GM23248 (cell line): ENCODE measurements at regions not wholly inside any gene's neighbourhood (a gene's known extent, or its start where the extent isn't known, plus 50 kb on each side); places are given as distances from the start of the nearest gene placed in this dataset.
A peak's percentile ranks its signal among the peaks of the same experiment; 100 is the strongest.

Experiments used
- DNase-seq: peaks from one replicate; pipeline ENCODE4 v3.0.0-alpha.2; 2015
- H2AFZ ChIP-seq: fragments of 200-600 bp; sonication (generic); 2 replicates; pipeline ENCODE4 v1.6.1; 2016; ENCODE audit warnings: antibody characterized with exemption
- H3F3A ChIP-seq: fragments of 200-600 bp; sonication (generic); 2 replicates; pipeline ENCODE4 v1.6.1; 2016; ENCODE audit warnings: mild to moderate bottlenecking, antibody characterized with exemption, mixed run types; ENCODE audit not compliant: insufficient read depth
- H3K27ac ChIP-seq: fragments of 200-600 bp; sonication (generic); 2 replicates; pipeline ENCODE4 v1.5.1; 2016; ENCODE audit warnings: mild to moderate bottlenecking
- H3K27me3 ChIP-seq: fragments of 200-600 bp; sonication (generic); replicated peaks from 2 replicates; pipeline ENCODE4 v1.6.1; 2016; ENCODE audit warnings: mild to moderate bottlenecking; ENCODE audit not compliant: insufficient read depth
- H3K36me3 ChIP-seq: fragments of 200-600 bp; sonication (generic); 2 replicates; pipeline ENCODE4 v1.6.1; 2016; ENCODE audit warnings: low read depth, mild to moderate bottlenecking
- H3K4me1 ChIP-seq: fragments of 200-600 bp; sonication (generic); 2 replicates; pipeline ENCODE4 v1.6.1; 2016; ENCODE audit warnings: mild to moderate bottlenecking; ENCODE audit not compliant: insufficient read depth
- H3K4me2 ChIP-seq: fragments of 200-600 bp; sonication (generic); one replicate; pipeline ENCODE4 v1.6.1; 2016; ENCODE audit warnings: mild to moderate bottlenecking; ENCODE audit not compliant: unreplicated experiment
- H3K4me3 ChIP-seq: fragments of 200-600 bp; sonication (generic); 2 replicates; pipeline ENCODE4 v1.5.1; 2016; ENCODE audit warnings: mild to moderate bottlenecking
- H3K79me2 ChIP-seq: fragments of 200-600 bp; sonication (generic); 2 replicates; pipeline ENCODE4 v1.6.1; 2016; ENCODE audit warnings: mild to moderate bottlenecking; ENCODE audit not compliant: insufficient read depth
- H3K9ac ChIP-seq: fragments of 200-600 bp; sonication (generic); 2 replicates; pipeline ENCODE4 v1.6.1; 2016; ENCODE audit warnings: mild to moderate bottlenecking
- H3K9me2 ChIP-seq: fragments of 200-600 bp; sonication (generic); 2 replicates; pipeline ENCODE4 v1.6.1; 2016; ENCODE audit warnings: mixed run types, mild to moderate bottlenecking, moderate library complexity; ENCODE audit not compliant: insufficient read depth
- H3K9me3 ChIP-seq: fragments of 200-600 bp; sonication (generic); one replicate; pipeline ENCODE4 v1.6.1; 2017; ENCODE audit warnings: low read depth
- H4K20me1 ChIP-seq: fragments of 200-600 bp; sonication (generic); 2 replicates; pipeline ENCODE4 v1.6.0; 2016; ENCODE audit not compliant: insufficient read depth
- EZH2 ChIP-seq: fragments of 200-600 bp; sonication (generic); IDR thresholded peaks from 2 replicates; pipeline ENCODE4 v1.6.1; 2018; ENCODE audit warnings: antibody characterized with exemption, mild to moderate bottlenecking; ENCODE audit not compliant: insufficient read depth, poor library complexity, severe bottlenecking
- EZH2phosphoT487 ChIP-seq: fragments of 200-600 bp; sonication (generic); IDR thresholded peaks from 2 replicates; pipeline ENCODE4 v1.6.1; 2018; ENCODE audit warnings: antibody characterized with exemption, moderate library complexity, mild to moderate bottlenecking, low read depth; ENCODE audit not compliant: insufficient read depth
- WGBS, 2 experiments: methylation state at CpG; one replicate each; pipeline ENCODE4 v1.1.6; 2015 to 2017; ENCODE audit warnings: low lambda C conversion rate in 2 of 2, low coverage in 1 of 2; ENCODE audit errors: missing lambda C conversion rate in 2 of 2; 5-methylcytosine and 5-hydroxymethylcytosine counted together
- in situ Hi-C: fragments of 300-500 bp; cut with MboI; formaldehyde crosslinking; loops from 2 replicates; pipeline ENCODE4 v1.15.0; 2020

GRCh38 chr13:33953203-33953602 lies 135.3 kb downstream of the RFC3 start:
- peak overlapping the region; percentile 53 for H2AFZ ChIP-seq
- peaks cover 10% of the 10 kb centered on the region for H3F3A ChIP-seq
- peak overlapping the region; percentile 52 for H3K4me3 ChIP-seq
- peak overlapping the region; percentile 78 for H3K4me2 ChIP-seq
- peak overlapping the region; percentile 43 for H3K9ac ChIP-seq
- no peaks in the 10 kb centered on the region for H3K9me3 ChIP-seq
- peak; percentile 84 for DNase-seq
- WGBS, 2 experiments: 66 to 86% methylated on average over 1 of the region's 1 CpG
- in situ Hi-C loops: no loop called here
- TF ChIP-seq EZH2phosphoT487 (no peak), EZH2 (no peak)
- H3K9me2 ChIP-seq: peaks cover 7% of the 10 kb centered on the region; the same call in 1 of the 2 replicates
- H3K27ac ChIP-seq: peak overlapping the region; percentile 74
- no peaks in the 10 kb centered on the region for H3K36me3 ChIP-seq
- H3K79me2 ChIP-seq: no peaks in the 10 kb centered on the region
- no peaks in the 10 kb centered on the region for H3K27me3 ChIP-seq
- H3K4me1 ChIP-seq: peaks cover 23% of the 10 kb centered on the region
- H4K20me1 ChIP-seq: no peaks in the 10 kb centered on the region

- H3K27me3 ChIP-seq: no peaks in the 10 kb centered on the region
- no peaks in the 10 kb centered on the region for H3K36me3 ChIP-seq
- in situ Hi-C loops: no loop called here
- WGBS, 2 experiments: 90 to 96% methylated on average over 1 of the region's 1 CpG
- TF ChIP-seq EZH2 (no peak), EZH2phosphoT487 (no peak)
- H3K9me2 ChIP-seq: peaks cover 7% of the 10 kb centered on the region; the same call in 1 of the 2 replicates
- H3K4me1 ChIP-seq: peaks cover 23% of the 10 kb centered on the region
- H2AFZ ChIP-seq: peak overlapping the region; percentile 53
- H3K4me2 ChIP-seq: peak overlapping the region; percentile 78
- peak overlapping the region; percentile 43 for H3K9ac ChIP-seq
- DNase-seq: peak; percentile 21
- peak overlapping the region; percentile 74 for H3K27ac ChIP-seq
- H3F3A ChIP-seq: peaks cover 10% of the 10 kb centered on the region
- peak overlapping the region; percentile 52 for H3K4me3 ChIP-seq
- no peaks in the 10 kb centered on the region for H4K20me1 ChIP-seq
- no peaks in the 10 kb centered on the region for H3K79me2 ChIP-seq
- no peaks in the 10 kb centered on the region for H3K9me3 ChIP-seq
Measured at GRCh38 chr13:33953781-33954180, 135.8 kb downstream of the RFC3 start.

- WGBS, 2 experiments: 49 to 51% methylated on average over 2 of the region's 2 CpGs
- Histone ChIP-seq H3K9me2 (peaks cover 7% of the 10 kb centered on the region; the same call in 1 of the 2 replicates), H2AFZ (no peak overlapping the region), H3K9me3 (no peaks in the 10 kb centered on the region), H3K9ac (no peak overlapping the region), H3K36me3 (no peaks in the 10 kb centered on the region), H3K79me2 (no peaks in the 10 kb centered on the region), H3K4me1 (peaks cover 23% of the 10 kb centered on the region), H3F3A (peaks cover 10% of the 10 kb centered on the region), H3K4me3 (no peak overlapping the region), H4K20me1 (no peaks in the 10 kb centered on the region), H3K27ac (no peak overlapping the region), H3K4me2 (no peak overlapping the region), H3K27me3 (no peaks in the 10 kb centered on the region)
- no peak for DNase-seq
- in situ Hi-C loops: no loop called here
- TF ChIP-seq EZH2phosphoT487 (no peak), EZH2 (no peak)
Measured at GRCh38 chr13:33956346-33956745, 138.4 kb downstream of the RFC3 start.

- H3K27me3 ChIP-seq: no peaks in the 10 kb centered on the region
- no peaks in the 10 kb centered on the region for H3K9me3 ChIP-seq
- DNase-seq: no peak
- 92 to 97% methylated on average over 5 of the region's 5 CpGs for WGBS, 2 experiments
- H3K79me2 ChIP-seq: no peaks in the 10 kb centered on the region
- H3K4me1 ChIP-seq: peaks cover 18% of the 10 kb centered on the region
- peaks cover 10% of the 10 kb centered on the region for H3F3A ChIP-seq
- H3K4me2 ChIP-seq: no peak overlapping the region
- no peak overlapping the region for H3K9ac ChIP-seq
- H3K27ac ChIP-seq: no peak overlapping the region
- no peaks in the 10 kb centered on the region for H3K36me3 ChIP-seq
- in situ Hi-C loops: no loop called here
- H2AFZ ChIP-seq: no peak overlapping the region
- H4K20me1 ChIP-seq: no peaks in the 10 kb centered on the region
- H3K4me3 ChIP-seq: no peak overlapping the region
- no peak for TF ChIP-seq EZH2phosphoT487
- TF ChIP-seq EZH2: no peak
- H3K9me2 ChIP-seq: no peaks in the 10 kb centered on the region
Measured at GRCh38 chr13:33957497-33957905, 139.6 kb downstream of the RFC3 start.

- H3K27ac ChIP-seq: no peak overlapping the region
Measured at GRCh38 chr13:33958964-33959363, 141.0 kb downstream of the RFC3 start.

More at GRCh38 chr13:33958964-33959363, 141.0 kb downstream of the RFC3 start:
- 82 to 86% methylated on average over 2 of the region's 2 CpGs for WGBS, 2 experiments
- DNase-seq: no peak
- H3K9me2 ChIP-seq: no peaks in the 10 kb centered on the region
- H2AFZ ChIP-seq: no peak overlapping the region
- in situ Hi-C loops: no loop called here
- no peak overlapping the region for H3K4me3 ChIP-seq
- H3K4me2 ChIP-seq: no peak overlapping the region
- no peaks in the 10 kb centered on the region for H3K9me3 ChIP-seq
- no peaks in the 10 kb centered on the region for H4K20me1 ChIP-seq
- no peaks in the 10 kb centered on the region for H3K27me3 ChIP-seq
- peaks cover 5% of the 10 kb centered on the region for H3K4me1 ChIP-seq
- no peak overlapping the region for H3K9ac ChIP-seq
- no peaks in the 10 kb centered on the region for H3K36me3 ChIP-seq
- TF ChIP-seq EZH2: no peak
- no peak for TF ChIP-seq EZH2phosphoT487
- H3K79me2 ChIP-seq: no peaks in the 10 kb centered on the region
- H3F3A ChIP-seq: peaks cover 3% of the 10 kb centered on the region
